Lower lobe of right lung (tissue), 2 donors: ENCODE measurements at regions not wholly inside any gene's neighbourhood (a gene's known extent, or its start where the extent isn't known, plus 50 kb on each side); places are given as distances from the start of the nearest gene placed in this dataset.

Experiments used
- ATAC-seq, 2 donors: fragments of 200-7000 bp; cut with Tn5 transposase; one replicate each; pipeline ENCODE4 v1.9.1; 2020 to 2022; ENCODE audit warnings: mild to moderate bottlenecking in 2 of 2, moderate library complexity in 2 of 2
- DNase-seq: peaks from one replicate; pipeline ENCODE4 v3.0.0-alpha.2; 2020
- H3K27ac ChIP-seq: fragments of 200-600 bp; one replicate; pipeline ENCODE4 v1.8.0; 2022
- H3K27me3 ChIP-seq: fragments of 200-600 bp; one replicate; pipeline ENCODE4 v1.8.0; 2022; ENCODE audit warnings: low read depth
- H3K36me3 ChIP-seq: fragments of 200-600 bp; one replicate; pipeline ENCODE4 v1.8.0; 2022; ENCODE audit warnings: mild to moderate bottlenecking
- H3K4me1 ChIP-seq: fragments of 200-600 bp; one replicate; pipeline ENCODE4 v1.8.0; 2022
- H3K4me3 ChIP-seq: fragments of 200-600 bp; one replicate; pipeline ENCODE4 v1.8.0; 2022; ENCODE audit warnings: mild to moderate bottlenecking
- H3K9me3 ChIP-seq: fragments of 200-600 bp; one replicate; pipeline ENCODE4 v1.8.0; 2022
- intact Hi-C: fragments of 100-400 bp; cut with DNase I; formaldehyde crosslinking; loops from one replicate; pipeline ENCODE4 v1.11.0; 2022
- TF ChIP-seq, protein P1 (sequence below): fragments of 200-600 bp; IDR thresholded peaks from one replicate; pipeline ENCODE4 v1.8.0; 2022; ENCODE audit warnings: antibody characterized with exemption, mild to moderate bottlenecking
- donor health status: DM: no; HTN: yes; CAD: no; lungs with severe emphysema.

DNA sequence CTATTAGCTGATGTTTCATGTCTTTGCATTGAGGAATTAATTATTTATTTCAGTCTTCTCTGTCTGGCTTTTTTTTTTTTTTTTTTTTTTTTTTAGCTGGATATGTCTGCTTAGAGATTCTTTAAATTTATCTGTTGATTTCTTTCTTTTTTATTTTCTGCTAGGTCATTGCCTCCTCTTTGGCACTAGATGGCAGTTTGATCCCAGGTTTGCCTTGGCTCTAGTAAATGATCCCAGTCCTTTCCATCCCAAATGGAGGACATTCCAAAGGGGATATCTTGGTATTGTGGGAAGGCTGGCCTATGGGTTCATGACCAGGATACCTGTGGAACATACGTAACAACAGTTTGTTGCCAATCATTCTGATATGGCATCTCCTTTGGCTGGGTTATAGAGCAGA, 339.5 kb upstream of the GCFC2 start:
- ATAC-seq (no peak), DNase-seq (no peak)
- Histone ChIP-seq H3K9me3 (peaks cover 6% of the 10 kb centered on the region), H3K27ac (no peak overlapping the region), H3K27me3 (no peaks in the 10 kb centered on the region), H3K4me3 (no peak overlapping the region), H3K4me1 (no peaks in the 10 kb centered on the region), H3K36me3 (no peaks in the 10 kb centered on the region)
- TF ChIP-seq, protein P1, sequence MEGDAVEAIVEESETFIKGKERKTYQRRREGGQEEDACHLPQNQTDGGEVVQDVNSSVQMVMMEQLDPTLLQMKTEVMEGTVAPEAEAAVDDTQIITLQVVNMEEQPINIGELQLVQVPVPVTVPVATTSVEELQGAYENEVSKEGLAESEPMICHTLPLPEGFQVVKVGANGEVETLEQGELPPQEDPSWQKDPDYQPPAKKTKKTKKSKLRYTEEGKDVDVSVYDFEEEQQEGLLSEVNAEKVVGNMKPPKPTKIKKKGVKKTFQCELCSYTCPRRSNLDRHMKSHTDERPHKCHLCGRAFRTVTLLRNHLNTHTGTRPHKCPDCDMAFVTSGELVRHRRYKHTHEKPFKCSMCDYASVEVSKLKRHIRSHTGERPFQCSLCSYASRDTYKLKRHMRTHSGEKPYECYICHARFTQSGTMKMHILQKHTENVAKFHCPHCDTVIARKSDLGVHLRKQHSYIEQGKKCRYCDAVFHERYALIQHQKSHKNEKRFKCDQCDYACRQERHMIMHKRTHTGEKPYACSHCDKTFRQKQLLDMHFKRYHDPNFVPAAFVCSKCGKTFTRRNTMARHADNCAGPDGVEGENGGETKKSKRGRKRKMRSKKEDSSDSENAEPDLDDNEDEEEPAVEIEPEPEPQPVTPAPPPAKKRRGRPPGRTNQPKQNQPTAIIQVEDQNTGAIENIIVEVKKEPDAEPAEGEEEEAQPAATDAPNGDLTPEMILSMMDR = no peak
- intact Hi-C loops = no loop called here

DNA sequence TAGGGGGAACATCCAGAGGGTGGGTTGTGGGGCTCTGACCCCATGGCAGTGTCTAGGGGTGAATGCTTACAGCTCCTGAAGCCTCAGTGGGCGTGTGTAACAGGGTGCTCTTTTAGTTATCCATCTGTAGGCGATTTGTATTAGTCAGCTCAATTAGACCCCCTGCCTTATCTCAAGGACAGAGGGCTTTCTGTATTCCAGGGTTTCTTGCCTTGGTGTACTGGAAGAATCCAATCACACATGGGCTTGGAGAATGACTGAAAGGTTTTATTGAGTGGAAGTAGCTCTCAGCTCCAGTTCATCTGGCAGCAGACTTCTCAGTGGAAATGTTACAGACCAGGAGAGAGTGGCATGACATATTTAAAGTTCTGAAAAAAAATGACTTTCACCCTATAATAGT, 334.0 kb upstream of the GCFC2 start:
- Histone ChIP-seq H3K9me3 (peaks cover 6% of the 10 kb centered on the region), H3K36me3 (no peaks in the 10 kb centered on the region), H3K4me1 (no peaks in the 10 kb centered on the region), H3K27me3 (no peaks in the 10 kb centered on the region), H3K4me3 (no peak overlapping the region), H3K27ac (no peak overlapping the region)
- intact Hi-C loops = no loop called here
- DNase-seq (no peak), ATAC-seq (no peak)
- TF ChIP-seq, protein P1 = no peak

DNA sequence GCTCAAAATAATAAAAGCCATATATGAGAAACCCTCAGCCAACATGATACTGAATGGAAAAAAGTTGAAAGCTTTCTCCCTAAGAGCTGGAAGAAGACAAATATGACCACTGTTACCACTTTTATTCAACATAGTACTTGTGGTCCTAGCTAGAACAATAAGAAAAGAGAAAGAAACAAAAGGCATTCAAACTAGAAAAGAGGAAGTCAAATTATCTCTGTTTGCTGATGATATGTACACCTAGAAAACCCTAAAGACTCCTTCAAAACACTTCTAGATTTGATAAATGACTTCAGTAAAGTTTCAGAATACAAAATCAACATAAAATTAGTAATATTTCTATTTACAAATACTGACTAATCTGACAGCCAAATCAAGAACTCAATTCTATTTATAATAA, 328.8 kb upstream of the GCFC2 start:
- DNase-seq (no peak), ATAC-seq (no peak)
- H3K27me3 ChIP-seq = no peaks in the 10 kb centered on the region
- H3K4me1 ChIP-seq = no peaks in the 10 kb centered on the region
- TF ChIP-seq, protein P1 = no peak
- H3K4me3 ChIP-seq = no peak overlapping the region
- no peaks in the 10 kb centered on the region for H3K36me3 ChIP-seq
- H3K9me3 ChIP-seq = no peaks in the 10 kb centered on the region
- intact Hi-C loops = no loop called here
- no peak overlapping the region for H3K27ac ChIP-seq

DNA sequence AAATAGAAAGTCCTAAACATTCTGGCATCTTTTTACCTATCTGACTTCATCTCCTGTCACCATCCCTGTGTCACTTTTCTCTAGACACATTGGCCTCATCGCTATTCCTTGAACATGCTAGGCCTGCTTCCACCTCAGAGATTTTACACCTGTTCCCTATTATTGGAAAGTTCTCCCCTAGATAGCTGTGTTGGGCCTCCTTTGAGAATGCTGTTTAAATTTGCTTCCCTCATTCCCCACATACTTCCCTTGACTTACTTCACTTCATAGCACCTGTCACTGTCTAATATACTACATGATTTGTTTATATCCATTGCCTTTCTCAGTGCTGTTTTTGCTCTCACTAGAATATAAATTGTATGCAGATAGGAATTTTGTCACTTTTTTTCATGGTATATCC, 317.0 kb upstream of the GCFC2 start:
- ATAC-seq = no peak
- intact Hi-C loops = no loop called here
- Histone ChIP-seq H3K9me3 (peaks cover 15% of the 10 kb centered on the region), H3K36me3 (no peaks in the 10 kb centered on the region), H3K4me3 (no peak overlapping the region), H3K27me3 (no peaks in the 10 kb centered on the region), H3K4me1 (no peaks in the 10 kb centered on the region), H3K27ac (no peak overlapping the region)
- no peak for DNase-seq
- TF ChIP-seq, protein P1 = no peak

DNA sequence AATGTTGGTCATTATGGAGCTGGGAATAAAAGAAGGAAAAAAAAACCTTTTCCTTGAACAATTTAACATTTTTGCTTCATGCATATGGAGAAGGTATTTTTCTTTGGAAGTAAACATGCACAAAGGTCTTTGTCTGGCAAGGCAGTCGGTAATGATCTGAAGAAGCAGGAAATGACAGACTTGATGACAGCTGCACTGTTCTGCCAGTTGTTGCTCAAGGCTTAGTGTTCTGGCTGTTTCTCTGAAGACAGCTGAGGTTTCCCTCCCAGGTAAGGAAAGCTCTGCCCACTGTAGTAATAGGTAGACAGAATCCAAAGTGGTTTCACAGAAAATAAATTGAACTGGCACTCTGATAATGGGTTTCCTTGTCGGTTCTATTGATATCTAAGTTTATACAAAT, 308.4 kb upstream of the GCFC2 start:
- Histone ChIP-seq H3K27me3 (no peaks in the 10 kb centered on the region), H3K36me3 (no peaks in the 10 kb centered on the region), H3K27ac (no peak overlapping the region), H3K9me3 (no peaks in the 10 kb centered on the region), H3K4me1 (no peaks in the 10 kb centered on the region), H3K4me3 (no peak overlapping the region)
- TF ChIP-seq, protein P1 = no peak
- DNase-seq (no peak), ATAC-seq (no peak)
- intact Hi-C loops = no loop called here

DNA sequence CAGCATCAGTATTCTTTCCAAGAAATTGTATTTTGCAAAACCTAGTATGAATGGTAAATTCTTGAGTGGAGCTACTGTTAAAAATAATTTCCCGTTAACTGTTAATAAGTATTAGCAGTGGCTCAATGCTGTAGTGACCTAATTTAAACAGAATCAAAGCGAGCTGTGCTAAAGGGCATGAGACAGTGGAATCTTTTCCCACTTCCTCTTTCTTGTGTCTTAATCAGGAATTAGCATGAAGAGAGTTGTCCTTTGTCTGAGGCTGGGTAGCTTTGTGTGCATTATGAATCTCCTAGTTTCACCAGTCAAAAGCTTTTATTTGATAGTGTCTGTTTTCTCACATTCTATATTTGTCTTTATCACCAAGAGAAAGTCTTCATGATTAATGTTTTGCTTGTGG, 298.8 kb upstream of the GCFC2 start:
- ATAC-seq (no peak), DNase-seq (no peak)
- H3K27me3 ChIP-seq = no peaks in the 10 kb centered on the region
- TF ChIP-seq, protein P1 = no peak
- H3K4me3 ChIP-seq = no peak overlapping the region
- intact Hi-C loops = no loop called here
- no peaks in the 10 kb centered on the region for H3K9me3 ChIP-seq
- no peaks in the 10 kb centered on the region for H3K4me1 ChIP-seq
- H3K27ac ChIP-seq = no peak overlapping the region
- H3K36me3 ChIP-seq = no peaks in the 10 kb centered on the region
